ENCODE measurements at regions not wholly inside any gene's neighbourhood (a gene's known extent, or its start where the extent isn't known, plus 50 kb on each side); places are given as distances from the start of the nearest gene placed in this dataset.

DNA sequence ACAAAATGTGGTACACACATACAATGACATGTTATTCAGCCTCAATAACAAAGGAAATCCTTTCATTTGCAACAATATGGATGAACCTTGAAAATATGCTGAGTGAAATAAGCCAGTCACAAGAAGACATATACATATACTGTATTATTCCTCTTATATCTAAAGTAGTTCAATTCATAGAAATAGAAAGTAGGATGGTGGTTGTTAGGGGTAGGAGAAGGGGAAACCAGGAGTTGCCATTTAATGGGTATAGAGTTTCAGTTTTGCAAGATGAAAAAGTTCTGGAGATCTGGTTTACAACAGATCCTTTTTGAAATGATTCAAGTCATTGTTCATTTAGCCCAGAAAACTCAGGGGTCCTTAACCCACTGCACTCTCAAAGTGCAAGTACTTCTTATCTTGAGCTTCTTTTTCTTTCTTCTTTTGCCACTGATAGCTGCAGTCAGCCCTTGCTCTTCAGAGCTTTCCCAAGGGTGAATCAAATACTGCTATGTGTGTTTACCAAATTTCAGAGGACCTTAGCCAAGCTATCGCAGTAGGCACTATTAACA is 208.0 kb upstream of the EOMES start:
- DNase-seq: no peak
- Histone ChIP-seq H4K20me1 (ENCODE audit: insufficient read depth, low read length) (no peaks in the 10 kb centered on the region), H3K27ac (ENCODE audit: low read length) (no peak overlapping the region), H3K9me3 (ENCODE audit: insufficient read depth, low read length, severe bottlenecking) (no peaks in the 10 kb centered on the region), H3K4me2 (ENCODE audit: insufficient read depth, low read length) (no peak overlapping the region), H3K9ac (ENCODE audit: low read depth, low read length) (no peak overlapping the region), H3K27me3 (ENCODE audit: insufficient read depth, low read length, poor library complexity) (no peaks in the 10 kb centered on the region), H3K4me3 (ENCODE audit: low read depth in 1 of 2, low read length in 2 of 2) (no peak overlapping the region), H3K4me1 (ENCODE audit: insufficient read depth, low read length) (no peaks in the 10 kb centered on the region), H3K36me3 (ENCODE audit: insufficient read depth, low read length) (no peaks in the 10 kb centered on the region), H3K79me2 (ENCODE audit: insufficient read depth, low read length) (no peaks in the 10 kb centered on the region), H2AFZ (ENCODE audit: low read depth, low read length) (no peak overlapping the region)
- TF ChIP-seq EZH2 (IDR thresholded peaks at IDR 0.05; ENCODE audit: borderline replicate concordance, low read depth, low read length, severe bottlenecking): no peak
- TF ChIP-seq, protein P1, sequence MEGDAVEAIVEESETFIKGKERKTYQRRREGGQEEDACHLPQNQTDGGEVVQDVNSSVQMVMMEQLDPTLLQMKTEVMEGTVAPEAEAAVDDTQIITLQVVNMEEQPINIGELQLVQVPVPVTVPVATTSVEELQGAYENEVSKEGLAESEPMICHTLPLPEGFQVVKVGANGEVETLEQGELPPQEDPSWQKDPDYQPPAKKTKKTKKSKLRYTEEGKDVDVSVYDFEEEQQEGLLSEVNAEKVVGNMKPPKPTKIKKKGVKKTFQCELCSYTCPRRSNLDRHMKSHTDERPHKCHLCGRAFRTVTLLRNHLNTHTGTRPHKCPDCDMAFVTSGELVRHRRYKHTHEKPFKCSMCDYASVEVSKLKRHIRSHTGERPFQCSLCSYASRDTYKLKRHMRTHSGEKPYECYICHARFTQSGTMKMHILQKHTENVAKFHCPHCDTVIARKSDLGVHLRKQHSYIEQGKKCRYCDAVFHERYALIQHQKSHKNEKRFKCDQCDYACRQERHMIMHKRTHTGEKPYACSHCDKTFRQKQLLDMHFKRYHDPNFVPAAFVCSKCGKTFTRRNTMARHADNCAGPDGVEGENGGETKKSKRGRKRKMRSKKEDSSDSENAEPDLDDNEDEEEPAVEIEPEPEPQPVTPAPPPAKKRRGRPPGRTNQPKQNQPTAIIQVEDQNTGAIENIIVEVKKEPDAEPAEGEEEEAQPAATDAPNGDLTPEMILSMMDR (IDR thresholded peaks at IDR 0.05; ENCODE audit: borderline replicate concordance, extremely low read depth, low read length, poor library complexity, severe bottlenecking): no peak
- ATAC-seq (ENCODE audit: insufficient read depth, low read depth): no peak

DNA sequence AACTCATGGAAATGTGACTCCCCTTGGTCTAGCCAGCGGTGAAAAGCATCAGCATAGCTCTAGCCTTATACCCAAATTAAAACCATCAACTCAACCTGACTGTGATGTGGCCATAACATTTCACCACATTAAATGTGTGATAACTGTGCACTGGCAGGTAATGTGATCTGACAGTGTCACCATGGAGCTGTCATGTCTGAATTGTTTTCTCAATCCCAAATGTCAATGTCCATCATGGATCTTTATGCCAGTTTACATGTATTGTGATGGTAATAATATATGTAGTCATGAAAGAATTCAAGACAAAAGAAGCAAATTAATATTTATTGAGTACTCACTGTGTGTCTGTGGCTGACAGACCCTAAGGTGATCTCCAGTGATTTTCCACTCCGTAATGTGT is 213.4 kb upstream of the EOMES start:
- H3K9ac ChIP-seq (ENCODE audit: low read depth, low read length): no peak overlapping the region
- no peaks in the 10 kb centered on the region for H3K36me3 ChIP-seq (ENCODE audit: insufficient read depth, low read length)
- H3K4me1 ChIP-seq (ENCODE audit: insufficient read depth, low read length): no peaks in the 10 kb centered on the region
- TF ChIP-seq EZH2 (IDR thresholded peaks at IDR 0.05; ENCODE audit: borderline replicate concordance, low read depth, low read length, severe bottlenecking): no peak
- TF ChIP-seq, protein P1 (IDR thresholded peaks at IDR 0.05; ENCODE audit: borderline replicate concordance, extremely low read depth, low read length, poor library complexity, severe bottlenecking): no peak
- no peaks in the 10 kb centered on the region for H3K9me3 ChIP-seq (ENCODE audit: insufficient read depth, low read length, severe bottlenecking)
- no peak overlapping the region for H3K4me2 ChIP-seq (ENCODE audit: insufficient read depth, low read length)
- H3K27ac ChIP-seq (ENCODE audit: low read length): no peak overlapping the region
- H2AFZ ChIP-seq (ENCODE audit: low read depth, low read length): no peak overlapping the region
- no peaks in the 10 kb centered on the region for H3K79me2 ChIP-seq (ENCODE audit: insufficient read depth, low read length)
- DNase-seq (no peak), ATAC-seq (ENCODE audit: insufficient read depth, low read depth) (no peak)
- H3K4me3 ChIP-seq (ENCODE audit: low read depth in 1 of 2, low read length in 2 of 2): no peak overlapping the region
- H4K20me1 ChIP-seq (ENCODE audit: insufficient read depth, low read length): no peaks in the 10 kb centered on the region
- H3K27me3 ChIP-seq (ENCODE audit: insufficient read depth, low read length, poor library complexity): no peaks in the 10 kb centered on the region

DNA sequence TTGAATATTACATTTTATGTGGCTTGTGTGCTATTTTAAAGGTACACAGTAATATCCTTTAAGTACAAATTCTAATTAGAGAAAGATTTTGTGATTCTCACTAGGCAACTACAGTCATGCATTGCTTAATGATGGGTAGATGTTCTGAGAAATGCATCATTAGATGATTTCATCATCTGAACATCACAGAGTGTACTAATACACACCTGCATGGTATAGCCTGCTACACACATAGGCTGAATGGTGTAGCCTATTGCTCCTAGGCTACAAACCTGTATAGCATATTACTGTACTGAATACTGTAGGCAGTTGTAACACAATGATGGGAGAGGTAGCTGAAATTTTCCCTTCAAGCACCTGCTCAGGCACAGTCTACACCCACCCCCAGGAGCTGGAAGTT is 217.4 kb upstream of the EOMES start:
- ATAC-seq (ENCODE audit: insufficient read depth, low read depth) (no peak), DNase-seq (no peak)
- H3K4me3 ChIP-seq (ENCODE audit: low read depth in 1 of 2, low read length in 2 of 2): no peak overlapping the region
- H3K79me2 ChIP-seq (ENCODE audit: insufficient read depth, low read length): no peaks in the 10 kb centered on the region
- no peaks in the 10 kb centered on the region for H3K36me3 ChIP-seq (ENCODE audit: insufficient read depth, low read length)
- H2AFZ ChIP-seq (ENCODE audit: low read depth, low read length): no peak overlapping the region
- TF ChIP-seq, protein P1 (IDR thresholded peaks at IDR 0.05; ENCODE audit: borderline replicate concordance, extremely low read depth, low read length, poor library complexity, severe bottlenecking): no peak
- TF ChIP-seq EZH2 (IDR thresholded peaks at IDR 0.05; ENCODE audit: borderline replicate concordance, low read depth, low read length, severe bottlenecking): no peak
- H3K9me3 ChIP-seq (ENCODE audit: insufficient read depth, low read length, severe bottlenecking): no peaks in the 10 kb centered on the region
- no peak overlapping the region for H3K27ac ChIP-seq (ENCODE audit: low read length)
- H4K20me1 ChIP-seq (ENCODE audit: insufficient read depth, low read length): no peaks in the 10 kb centered on the region
- H3K4me2 ChIP-seq (ENCODE audit: insufficient read depth, low read length): no peak overlapping the region
- no peaks in the 10 kb centered on the region for H3K4me1 ChIP-seq (ENCODE audit: insufficient read depth, low read length)
- H3K9ac ChIP-seq (ENCODE audit: low read depth, low read length): no peak overlapping the region
- H3K27me3 ChIP-seq (ENCODE audit: insufficient read depth, low read length, poor library complexity): no peaks in the 10 kb centered on the region

DNA sequence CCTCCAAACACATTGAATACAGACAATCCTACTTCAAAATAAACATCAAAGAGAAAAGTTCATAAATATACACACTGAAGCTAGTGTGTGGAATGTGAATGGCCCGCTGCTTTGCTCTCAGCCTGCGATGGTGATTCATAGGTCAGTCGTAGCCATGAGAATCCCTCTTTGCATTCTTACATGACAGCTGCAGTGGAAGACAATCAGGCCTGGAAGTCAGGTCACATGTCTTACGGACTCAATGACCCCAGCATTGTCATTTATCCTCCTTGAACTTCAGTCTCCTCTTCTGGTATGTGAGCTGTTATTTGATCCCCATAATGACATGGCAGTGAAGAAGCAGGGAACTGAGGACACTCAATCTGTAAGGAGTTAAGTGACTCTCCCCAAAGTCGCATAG is 217.8 kb upstream of the EOMES start:
- H3K27me3 ChIP-seq (ENCODE audit: insufficient read depth, low read length, poor library complexity): no peaks in the 10 kb centered on the region
- no peaks in the 10 kb centered on the region for H3K79me2 ChIP-seq (ENCODE audit: insufficient read depth, low read length)
- no peak overlapping the region for H3K4me3 ChIP-seq (ENCODE audit: low read depth in 1 of 2, low read length in 2 of 2)
- H4K20me1 ChIP-seq (ENCODE audit: insufficient read depth, low read length): no peaks in the 10 kb centered on the region
- ATAC-seq (ENCODE audit: insufficient read depth, low read depth) (no peak), DNase-seq (no peak)
- H3K27ac ChIP-seq (ENCODE audit: low read length): no peak overlapping the region
- H3K4me2 ChIP-seq (ENCODE audit: insufficient read depth, low read length): no peak overlapping the region
- H3K9me3 ChIP-seq (ENCODE audit: insufficient read depth, low read length, severe bottlenecking): no peaks in the 10 kb centered on the region
- TF ChIP-seq, protein P1 (IDR thresholded peaks at IDR 0.05; ENCODE audit: borderline replicate concordance, extremely low read depth, low read length, poor library complexity, severe bottlenecking): no peak
- TF ChIP-seq EZH2 (IDR thresholded peaks at IDR 0.05; ENCODE audit: borderline replicate concordance, low read depth, low read length, severe bottlenecking): no peak
- H3K36me3 ChIP-seq (ENCODE audit: insufficient read depth, low read length): no peaks in the 10 kb centered on the region
- no peak overlapping the region for H2AFZ ChIP-seq (ENCODE audit: low read depth, low read length)
- H3K4me1 ChIP-seq (ENCODE audit: insufficient read depth, low read length): no peaks in the 10 kb centered on the region
- H3K9ac ChIP-seq (ENCODE audit: low read depth, low read length): no peak overlapping the region

All from DND-41 (cell line).